ENCODE measurements at regions not wholly inside any gene's neighbourhood (a gene's known extent, or its start where the extent isn't known, plus 50 kb on each side); places are given as distances from the start of the nearest gene placed in this dataset.
"Not testable (repeated sequence)": the region's sequence is repeated elsewhere in the genome, so short reads cannot be mapped to it uniquely, and the experiment has no call there.

GRCh38 chr12:34210183-34210582, 187.9 kb downstream of the ALG10 start:
- Histone ChIP-seq H3K9ac (ENCODE audit: low read length) (no peak overlapping the region), H3K4me1 (ENCODE audit: control insufficient read depth, insufficient read depth, low read length) (no peaks in the 10 kb centered on the region), H3K27ac (ENCODE audit: low read depth, low read length) (no peak overlapping the region), H3K27me3 (ENCODE audit: control insufficient read depth, insufficient read depth, low read length) (no peaks in the 10 kb centered on the region), H3K36me3 (ENCODE audit: control insufficient read depth, insufficient read depth, low read length) (no peaks in the 10 kb centered on the region), H3K4me3 (ENCODE audit: low read depth, low read length) (no peak overlapping the region), H3K9me3 (ENCODE audit: control insufficient read depth, insufficient read depth, low read depth, low read length) (peaks cover 85% of the 10 kb centered on the region)

- H3K27ac ChIP-seq (ENCODE audit: low read depth, low read length) = no peak overlapping the region
- H3K4me1 ChIP-seq (ENCODE audit: control insufficient read depth, insufficient read depth, low read length) = no peaks in the 10 kb centered on the region
- no peak overlapping the region for H3K4me3 ChIP-seq (ENCODE audit: low read depth, low read length)
- no peak overlapping the region for H3K9ac ChIP-seq (ENCODE audit: low read length)
- peaks cover 85% of the 10 kb centered on the region for H3K9me3 ChIP-seq (ENCODE audit: control insufficient read depth, insufficient read depth, low read depth, low read length)
- H3K36me3 ChIP-seq (ENCODE audit: control insufficient read depth, insufficient read depth, low read length) = no peaks in the 10 kb centered on the region
- no peaks in the 10 kb centered on the region for H3K27me3 ChIP-seq (ENCODE audit: control insufficient read depth, insufficient read depth, low read length)
These were observed 188.6 kb downstream of the ALG10 start for GRCh38 chr12:34210689-34211530.

GRCh38 chr12:34212651-34213050, 190.4 kb downstream of the ALG10 start:
- Histone ChIP-seq H3K9me3 (ENCODE audit: control insufficient read depth, insufficient read depth, low read depth, low read length) (peaks cover 74% of the 10 kb centered on the region), H3K27ac (ENCODE audit: low read depth, low read length) (no peak overlapping the region), H3K4me3 (ENCODE audit: low read depth, low read length) (no peak overlapping the region), H3K4me1 (ENCODE audit: control insufficient read depth, insufficient read depth, low read length) (no peaks in the 10 kb centered on the region), H3K27me3 (ENCODE audit: control insufficient read depth, insufficient read depth, low read length) (no peaks in the 10 kb centered on the region), H3K36me3 (ENCODE audit: control insufficient read depth, insufficient read depth, low read length) (no peaks in the 10 kb centered on the region), H3K9ac (ENCODE audit: low read length) (no peak overlapping the region)

GRCh38 chr12:34214011-34214410, 191.7 kb downstream of the ALG10 start:
- no peak overlapping the region for H3K27ac ChIP-seq (ENCODE audit: low read depth, low read length)
- no peaks in the 10 kb centered on the region for H3K36me3 ChIP-seq (ENCODE audit: control insufficient read depth, insufficient read depth, low read length)
- H3K4me3 ChIP-seq (ENCODE audit: low read depth, low read length) = no peak overlapping the region
- no peak overlapping the region for H3K9ac ChIP-seq (ENCODE audit: low read length)
- H3K4me1 ChIP-seq (ENCODE audit: control insufficient read depth, insufficient read depth, low read length) = no peaks in the 10 kb centered on the region
- H3K9me3 ChIP-seq (ENCODE audit: control insufficient read depth, insufficient read depth, low read depth, low read length) = peaks cover 68% of the 10 kb centered on the region
- no peaks in the 10 kb centered on the region for H3K27me3 ChIP-seq (ENCODE audit: control insufficient read depth, insufficient read depth, low read length)

- no peak overlapping the region for H3K27ac ChIP-seq (ENCODE audit: low read depth, low read length)
- no peaks in the 10 kb centered on the region for H3K36me3 ChIP-seq (ENCODE audit: control insufficient read depth, insufficient read depth, low read length)
- no peak overlapping the region for H3K9ac ChIP-seq (ENCODE audit: low read length)
- H3K4me1 ChIP-seq (ENCODE audit: control insufficient read depth, insufficient read depth, low read length) = no peaks in the 10 kb centered on the region
- peaks cover 64% of the 10 kb centered on the region for H3K9me3 ChIP-seq (ENCODE audit: control insufficient read depth, insufficient read depth, low read depth, low read length)
- no peaks in the 10 kb centered on the region for H3K27me3 ChIP-seq (ENCODE audit: control insufficient read depth, insufficient read depth, low read length)
- H3K4me3 ChIP-seq (ENCODE audit: low read depth, low read length) = no peak overlapping the region
These were observed 193.1 kb downstream of the ALG10 start for GRCh38 chr12:34215213-34215892.

GRCh38 chr12:34215893-34216285, 193.6 kb downstream of the ALG10 start:
- H3K9me3 ChIP-seq (ENCODE audit: control insufficient read depth, insufficient read depth, low read depth, low read length) = peaks cover 60% of the 10 kb centered on the region
- H3K36me3 ChIP-seq (ENCODE audit: control insufficient read depth, insufficient read depth, low read length) = no peaks in the 10 kb centered on the region
- no peaks in the 10 kb centered on the region for H3K4me1 ChIP-seq (ENCODE audit: control insufficient read depth, insufficient read depth, low read length)
- no peak overlapping the region for H3K9ac ChIP-seq (ENCODE audit: low read length)
- H3K27me3 ChIP-seq (ENCODE audit: control insufficient read depth, insufficient read depth, low read length) = no peaks in the 10 kb centered on the region
- no peak overlapping the region for H3K27ac ChIP-seq (ENCODE audit: low read depth, low read length)
- no peak overlapping the region for H3K4me3 ChIP-seq (ENCODE audit: low read depth, low read length)

GRCh38 chr12:34217660-34218059, 195.4 kb downstream of the ALG10 start:
- Histone ChIP-seq H3K27ac (ENCODE audit: low read depth, low read length) (no peak overlapping the region), H3K9me3 (ENCODE audit: control insufficient read depth, insufficient read depth, low read depth, low read length) (peaks cover 55% of the 10 kb centered on the region), H3K4me3 (ENCODE audit: low read depth, low read length) (no peak overlapping the region), H3K4me1 (ENCODE audit: control insufficient read depth, insufficient read depth, low read length) (no peaks in the 10 kb centered on the region), H3K27me3 (ENCODE audit: control insufficient read depth, insufficient read depth, low read length) (no peaks in the 10 kb centered on the region), H3K9ac (ENCODE audit: low read length) (no peak overlapping the region), H3K36me3 (ENCODE audit: control insufficient read depth, insufficient read depth, low read length) (no peaks in the 10 kb centered on the region)

- Histone ChIP-seq H3K9me3 (ENCODE audit: control insufficient read depth, insufficient read depth, low read depth, low read length) (peaks cover 53% of the 10 kb centered on the region), H3K27ac (ENCODE audit: low read depth, low read length) (no peak overlapping the region), H3K27me3 (ENCODE audit: control insufficient read depth, insufficient read depth, low read length) (no peaks in the 10 kb centered on the region), H3K4me1 (ENCODE audit: control insufficient read depth, insufficient read depth, low read length) (no peaks in the 10 kb centered on the region), H3K9ac (ENCODE audit: low read length) (no peak overlapping the region), H3K36me3 (ENCODE audit: control insufficient read depth, insufficient read depth, low read length) (no peaks in the 10 kb centered on the region), H3K4me3 (ENCODE audit: low read depth, low read length) (peak overlapping the region; percentile 25; the same call in 1 of the 2 replicates)
These were observed 196.1 kb downstream of the ALG10 start for GRCh38 chr12:34218193-34219045.

GRCh38 chr12:34219046-34219770, 196.9 kb downstream of the ALG10 start:
- no peaks in the 10 kb centered on the region for H3K27me3 ChIP-seq (ENCODE audit: control insufficient read depth, insufficient read depth, low read length)
- peak overlapping the region; percentile 25 for H3K4me3 ChIP-seq (ENCODE audit: low read depth, low read length)
- no peaks in the 10 kb centered on the region for H3K36me3 ChIP-seq (ENCODE audit: control insufficient read depth, insufficient read depth, low read length)
- no peaks in the 10 kb centered on the region for H3K4me1 ChIP-seq (ENCODE audit: control insufficient read depth, insufficient read depth, low read length)
- peaks cover 48% of the 10 kb centered on the region for H3K9me3 ChIP-seq (ENCODE audit: control insufficient read depth, insufficient read depth, low read depth, low read length)
- H3K27ac ChIP-seq (ENCODE audit: low read depth, low read length) = no peak overlapping the region
- H3K9ac ChIP-seq (ENCODE audit: low read length) = no peak overlapping the region

GRCh38 chr12:34220079-34220478, 197.8 kb downstream of the ALG10 start:
- H3K27me3 ChIP-seq (ENCODE audit: control insufficient read depth, insufficient read depth, low read length); H3K27ac ChIP-seq (ENCODE audit: low read depth, low read length); H3K4me1 ChIP-seq (ENCODE audit: control insufficient read depth, insufficient read depth, low read length); H3K4me3 ChIP-seq (ENCODE audit: low read depth, low read length); H3K9ac ChIP-seq (ENCODE audit: low read length); H3K36me3 ChIP-seq (ENCODE audit: control insufficient read depth, insufficient read depth, low read length): not testable (repeated sequence)
- H3K9me3 ChIP-seq (ENCODE audit: control insufficient read depth, insufficient read depth, low read depth, low read length) = peaks cover 46% of the 10 kb centered on the region
